Suprapubic skin (tissue), 4 donors: ENCODE measurements at regions not wholly inside any gene's neighbourhood (a gene's known extent, or its start where the extent isn't known, plus 50 kb on each side); places are given as distances from the start of the nearest gene placed in this dataset.

Experiments
- DNase-seq, 2 donors: peaks; one replicate each; pipeline ENCODE4 v3.0.0-alpha.2; 2019; ENCODE audit warnings: low spot score in 2 of 2
- H3K27ac ChIP-seq: fragments of 200-600 bp; sonication (generic); one replicate; pipeline ENCODE4 v1.5.1; 2019
- H3K27me3 ChIP-seq: fragments of 200-600 bp; sonication (generic); one replicate; pipeline ENCODE4 v1.5.1; 2019
- H3K36me3 ChIP-seq: fragments of 200-600 bp; sonication (generic); one replicate; pipeline ENCODE4 v1.5.1; 2019
- H3K4me1 ChIP-seq: fragments of 200-600 bp; sonication (generic); one replicate; pipeline ENCODE4 v1.5.1; 2019
- H3K4me3 ChIP-seq: fragments of 200-600 bp; sonication (generic); one replicate; pipeline ENCODE4 v1.5.1; 2019; ENCODE audit warnings: mild to moderate bottlenecking
- H3K9me3 ChIP-seq: fragments of 200-600 bp; sonication (generic); one replicate; pipeline ENCODE4 v1.5.1; 2019
- CTCF ChIP-seq, 2 donors: fragments of 200-600 bp in 1 of 2; fragments of 450-650 bp in 1 of 2; sonication (generic) in 1 of 2; IDR thresholded peaks; one replicate each; pipeline ENCODE4 v1.5.1; 2016 to 2019; ENCODE audit warnings: antibody characterized with exemption in 2 of 2, mild to moderate bottlenecking in 1 of 2, moderate library complexity in 1 of 2
- EP300 ChIP-seq: sonication (generic); formaldehyde crosslinking; IDR thresholded peaks from one replicate; pipeline ENCODE4 v1.6.1; 2017; ENCODE audit warnings: antibody characterized with exemption
- POLR2A ChIP-seq, 2 donors: fragments of 450-650 bp; IDR thresholded peaks; one replicate each; pipeline ENCODE4 v1.6.1; 2017; ENCODE audit warnings: antibody characterized with exemption in 2 of 2, mild to moderate bottlenecking in 2 of 2, moderate library complexity in 2 of 2
- POLR2AphosphoS5 ChIP-seq, 3 donors: sonication (generic); formaldehyde crosslinking; IDR thresholded peaks; one replicate each; pipeline ENCODE4 v1.6.1; 2017; ENCODE audit warnings: antibody characterized with exemption in 3 of 3
- WGBS: methylation state at CpG from one replicate; pipeline ENCODE4 v1.1.5; 2018; 5-methylcytosine and 5-hydroxymethylcytosine counted together

GRCh38 chr3:110454066-110454465 is 617.5 kb upstream of the NECTIN3 start:
- no peaks in the 10 kb centered on the region for H3K9me3 ChIP-seq
- no peaks in the 10 kb centered on the region for H3K4me1 ChIP-seq
- H3K36me3 ChIP-seq: no peaks in the 10 kb centered on the region
- 90% methylated on average over 4 of the region's 4 CpGs for WGBS
- no peak overlapping the region for H3K27ac ChIP-seq
- H3K27me3 ChIP-seq: no peaks in the 10 kb centered on the region
- DNase-seq: no peak
- H3K4me3 ChIP-seq: no peak overlapping the region
- no peak for TF ChIP-seq POLR2AphosphoS5 (IDR thresholded peaks at IDR 0.05)
- no peak for TF ChIP-seq EP300
- TF ChIP-seq POLR2A (IDR thresholded peaks at IDR 0.05): no peak
- TF ChIP-seq CTCF (IDR thresholded peaks at IDR 0.05): no peak

DNA sequence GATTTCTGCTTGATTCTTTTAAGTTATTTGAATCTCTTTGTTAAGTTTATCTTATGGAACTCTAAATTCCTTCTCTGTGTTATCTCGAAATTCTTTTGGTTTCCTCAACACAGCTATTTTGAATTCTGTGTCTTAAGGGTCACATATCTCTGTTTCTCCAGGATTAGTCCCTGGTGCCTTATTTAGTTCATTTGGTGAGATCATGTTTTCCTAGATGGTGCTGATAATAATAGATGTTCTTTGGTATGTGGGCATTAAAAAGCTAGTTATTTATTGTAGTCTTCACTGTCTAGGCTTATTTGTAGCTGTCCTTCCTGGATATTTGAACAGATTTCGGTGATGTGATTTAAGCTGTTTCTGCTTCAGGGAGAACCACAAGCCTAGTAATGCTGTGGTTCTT is 615.6 kb upstream of the NECTIN3 start:
- Histone ChIP-seq H3K9me3 (no peaks in the 10 kb centered on the region), H3K36me3 (no peaks in the 10 kb centered on the region), H3K27ac (no peak overlapping the region), H3K27me3 (no peaks in the 10 kb centered on the region), H3K4me1 (no peaks in the 10 kb centered on the region), H3K4me3 (no peak overlapping the region)
- 74% methylated on average over 2 of the region's 2 CpGs for WGBS
- no peak for DNase-seq
- TF ChIP-seq POLR2AphosphoS5 (IDR thresholded peaks at IDR 0.05) (no peak), EP300 (no peak), POLR2A (IDR thresholded peaks at IDR 0.05) (no peak), CTCF (IDR thresholded peaks at IDR 0.05) (no peak)

- 93% methylated on average over 4 of the region's 4 CpGs for WGBS
- no peaks in the 10 kb centered on the region for H3K27me3 ChIP-seq
Measured at GRCh38 chr3:110456438-110457138, 615.0 kb upstream of the NECTIN3 start.

GRCh38 chr3:110457508-110457907 is 614.1 kb upstream of the NECTIN3 start:
- Histone ChIP-seq H3K4me3 (no peak overlapping the region), H3K9me3 (no peaks in the 10 kb centered on the region), H3K4me1 (no peaks in the 10 kb centered on the region), H3K27ac (no peak overlapping the region), H3K27me3 (no peaks in the 10 kb centered on the region), H3K36me3 (no peaks in the 10 kb centered on the region)
- WGBS: 91% methylated on average over 3 of the region's 5 CpGs
- no peak for TF ChIP-seq POLR2A (IDR thresholded peaks at IDR 0.05)
- no peak for DNase-seq

More at GRCh38 chr3:110456438-110457138, 615.0 kb upstream of the NECTIN3 start:
- no peak overlapping the region for H3K4me3 ChIP-seq
- no peaks in the 10 kb centered on the region for H3K9me3 ChIP-seq
- no peaks in the 10 kb centered on the region for H3K4me1 ChIP-seq
- no peak for DNase-seq
- no peak overlapping the region for H3K27ac ChIP-seq
- no peaks in the 10 kb centered on the region for H3K36me3 ChIP-seq
- TF ChIP-seq EP300 (no peak), POLR2A (IDR thresholded peaks at IDR 0.05) (no peak), POLR2AphosphoS5 (IDR thresholded peaks at IDR 0.05) (no peak), CTCF (IDR thresholded peaks at IDR 0.05) (no peak)

- no peak for DNase-seq
- 51% methylated on average over 2 of the region's 2 CpGs for WGBS
- Histone ChIP-seq H3K27ac (no peak overlapping the region), H3K9me3 (no peaks in the 10 kb centered on the region), H3K36me3 (no peaks in the 10 kb centered on the region), H3K4me3 (no peak overlapping the region), H3K4me1 (no peaks in the 10 kb centered on the region), H3K27me3 (no peaks in the 10 kb centered on the region)
- TF ChIP-seq EP300 (no peak), POLR2A (IDR thresholded peaks at IDR 0.05) (no peak), CTCF (IDR thresholded peaks at IDR 0.05) (no peak), POLR2AphosphoS5 (IDR thresholded peaks at IDR 0.05) (no peak)
Measured at GRCh38 chr3:110459021-110459420, 612.6 kb upstream of the NECTIN3 start.

DNA sequence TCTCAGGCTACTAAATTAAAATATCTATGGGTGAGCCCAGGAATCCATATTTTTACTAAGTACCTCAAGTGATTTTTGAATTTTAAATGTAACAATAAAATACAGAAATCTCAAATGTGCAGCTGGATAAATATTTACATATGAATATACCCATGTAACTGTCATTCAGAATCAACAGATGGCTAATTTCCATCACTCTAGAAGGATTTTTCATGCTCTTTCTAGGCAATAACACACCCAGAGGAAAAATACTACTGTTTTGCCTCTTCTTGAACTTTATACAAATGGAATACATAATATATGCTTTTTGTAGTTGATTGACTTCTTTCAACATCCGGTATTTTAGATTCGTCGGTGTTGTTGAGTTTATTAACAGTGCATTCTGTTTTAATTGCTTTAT is 601.3 kb upstream of the NECTIN3 start:
- Histone ChIP-seq H3K9me3 (no peaks in the 10 kb centered on the region), H3K4me1 (no peaks in the 10 kb centered on the region), H3K4me3 (no peak overlapping the region), H3K36me3 (no peaks in the 10 kb centered on the region), H3K27me3 (no peaks in the 10 kb centered on the region), H3K27ac (no peak overlapping the region)
- 56% methylated on average over 3 of the region's 3 CpGs for WGBS
- TF ChIP-seq POLR2AphosphoS5 (IDR thresholded peaks at IDR 0.05) (no peak), EP300 (no peak), CTCF (IDR thresholded peaks at IDR 0.05) (no peak), POLR2A (IDR thresholded peaks at IDR 0.05) (no peak)
- no peak for DNase-seq
